NB4 (cell line): ENCODE measurements at regions not wholly inside any gene's neighbourhood (a gene's known extent, or its start where the extent isn't known, plus 50 kb on each side); places are given as distances from the start of the nearest gene placed in this dataset.

Experiments
- CTCF ChIP-seq: IDR thresholded peaks from one replicate; pipeline ENCODE4 v1.5.1; 2012; ENCODE audit warnings: low read depth, low read length
- MAX ChIP-seq: IDR thresholded peaks from 2 replicates; pipeline ENCODE4 v1.6.1; 2011; ENCODE audit warnings: low read depth, low read length
- MYC ChIP-seq: IDR thresholded peaks from 2 replicates; pipeline ENCODE4 v1.6.1; 2011; ENCODE audit warnings: low read depth, low read length
- POLR2A ChIP-seq: IDR thresholded peaks from 2 replicates; pipeline ENCODE4 v1.6.1; 2011; ENCODE audit warnings: mild to moderate bottlenecking; ENCODE audit not compliant: insufficient read length; ENCODE audit errors: extremely low read depth

- TF ChIP-seq CTCF (no peak), POLR2A (no peak), MYC (no peak), MAX (no peak)
Observed at GRCh38 chr2:67050622-67051021, 346.5 kb upstream of the ETAA1 start.
